GM12878 (cell line): ENCODE measurements at regions not wholly inside any gene's neighbourhood (a gene's known extent, or its start where the extent isn't known, plus 50 kb on each side); places are given as distances from the start of the nearest gene placed in this dataset.

ENCODE experiments used
- ATAC-seq: fragments of 200-7000 bp; cut with Tn5 transposase; 3 replicates; pipeline ENCODE4 v1.9.1; 2020; ENCODE audit warnings: mild to moderate bottlenecking, moderate library complexity
- BruUV-seq: library from RNA; stranded (reverse); fragments of 400-500 nt; replicated peaks from 2 replicates; lab custom pipeline; 2021; lab: Mats Ljungman, UMichigan
- CTCF ChIA-PET: fragments of 300-600 bp; sonication (Branson Sonifier 250); formaldehyde crosslinking; extraction: SDS; loops from one replicate; lab custom pipeline; 2021; ENCODE audit warnings: inconsistent platforms; lab: Yijun Ruan, JAX
- POLR2A ChIA-PET: fragments of 350-600 bp; formaldehyde crosslinking; extraction: SDS; loops from one replicate; lab custom pipeline; 2021; ENCODE audit warnings: inconsistent platforms; lab: Charles Lee
- RAD21 ChIA-PET: fragments of 300-600 bp; sonication (Branson Sonifier 250); formaldehyde crosslinking; loops from one replicate; lab custom pipeline; 2023; ENCODE audit warnings: antibody characterized with exemption; ENCODE audit not compliant: unreplicated experiment; lab: Charles Lee
- SMC1A ChIA-PET: fragments of 300-600 bp; sonication (Branson Sonifier 250); formaldehyde crosslinking; loops from one replicate; lab custom pipeline; 2023; ENCODE audit not compliant: unreplicated experiment, uncharacterized antibody; lab: Charles Lee
- DNase-seq: peaks from one replicate; pipeline ENCODE4 v3.0.0-alpha.2; 2011; ENCODE audit warnings: low read depth, low spot score
- FAIRE-seq: peaks from 3 replicates; lab custom pipeline; 2011; peaks lifted over from hg19 to GRCh38; lab: Jason Lieb, UNC
- H2AFZ ChIP-seq: 2 replicates; pipeline ENCODE4 v1.6.0; 2011; ENCODE audit warnings: low read depth, low read length, control low read depth; ENCODE audit not compliant: control insufficient read depth
- H3K27ac ChIP-seq: 2 replicates; pipeline ENCODE4 v1.5.1; 2011; ENCODE audit warnings: control low read depth; ENCODE audit not compliant: control insufficient read depth, insufficient read depth
- H3K27me3 ChIP-seq, 2 experiments: replicated peaks in 1 of 2; 2 replicates each; pipeline versions ENCODE4 v1.6.0 to v1.6.1; 2011; ENCODE audit warnings: low read length in 1 of 2; ENCODE audit not compliant: control insufficient read depth in 2 of 2, insufficient read depth in 2 of 2
- H3K36me3 ChIP-seq, 2 experiments: 2 replicates each; pipeline ENCODE4 v1.5.1; 2011; ENCODE audit warnings: low read length in 1 of 2; ENCODE audit not compliant: control insufficient read depth in 2 of 2, insufficient read depth in 2 of 2
- H3K4me1 ChIP-seq: 2 replicates; pipeline ENCODE4 v1.6.1; 2011; ENCODE audit warnings: mild to moderate bottlenecking, low read length, moderate library complexity, mixed read lengths; ENCODE audit not compliant: control insufficient read depth, insufficient read depth
- H3K4me2 ChIP-seq: 2 replicates; pipeline ENCODE4 v1.6.0; 2011; ENCODE audit warnings: control low read depth; ENCODE audit not compliant: control insufficient read depth, insufficient read depth
- H3K4me3 ChIP-seq: fragments of 200-600 bp; sonication (generic); 2 replicates; pipeline ENCODE4 v1.5.1; 2016
- H3K79me2 ChIP-seq: 2 replicates; pipeline ENCODE4 v1.6.0; 2011; ENCODE audit warnings: low read length; ENCODE audit not compliant: control insufficient read depth, insufficient read depth
- H3K9ac ChIP-seq: 2 replicates; pipeline ENCODE4 v1.8.0; 2011; ENCODE audit warnings: low read length, control low read depth, mixed read lengths; ENCODE audit not compliant: control insufficient read depth, insufficient read depth
- H3K9me3 ChIP-seq: replicated peaks from 3 replicates; pipeline ENCODE4 v1.5.1; 2011; ENCODE audit warnings: mild to moderate bottlenecking, low read length; ENCODE audit not compliant: control insufficient read depth, insufficient read depth
- H4K20me1 ChIP-seq: 2 replicates; pipeline ENCODE4 v1.6.0; 2011; ENCODE audit not compliant: control insufficient read depth, insufficient read depth
- CBFB ChIP-seq: IDR thresholded peaks from 2 replicates; pipeline ENCODE4 v1.6.1; 2016; ENCODE audit warnings: antibody characterized with exemption, low read depth
- CUX1 ChIP-seq: IDR thresholded peaks from 2 replicates; pipeline ENCODE4 v1.6.1; 2012; ENCODE audit warnings: improper control_type of control experiment, low read depth, low read length; ENCODE audit not compliant: insufficient replicate concordance
- EZH2 ChIP-seq: IDR thresholded peaks from 2 replicates; pipeline ENCODE4 v1.6.1; 2012; ENCODE audit warnings: low read depth, mild to moderate bottlenecking, control low read depth, inconsistent platforms, low read length, borderline replicate concordance; ENCODE audit not compliant: control insufficient read depth
- RAD21 ChIP-seq: IDR thresholded peaks from 2 replicates; pipeline ENCODE4 v1.6.1; 2011; ENCODE audit warnings: mild to moderate bottlenecking, low read depth, low read length, moderate library complexity; ENCODE audit not compliant: insufficient read depth
- RFX5 ChIP-seq: IDR thresholded peaks from 2 replicates; pipeline ENCODE4 v1.6.1; 2011; ENCODE audit warnings: low read depth, low read length, improper control_type of control experiment
- ZNF207 ChIP-seq: fragments of 450-650 bp; IDR thresholded peaks from 2 replicates; pipeline ENCODE4 v1.6.1; 2014; ENCODE audit warnings: antibody characterized with exemption, mild to moderate bottlenecking, borderline replicate concordance
- WGBS: methylation state at CpG from one replicate; pipeline ENCODE4 v1.1.6; 2016; ENCODE audit warnings: low lambda C conversion rate; ENCODE audit not compliant: insufficient replicate concordance, insufficient coverage; ENCODE audit errors: missing lambda C conversion rate; 5-methylcytosine and 5-hydroxymethylcytosine counted together
- in situ Hi-C: fragments of 300-500 bp; cut with MboI; formaldehyde crosslinking; loops from 9 replicates; pipeline ENCODE4 v1.14.3; 2018; ENCODE audit warnings: mixed read lengths
- intact Hi-C: fragments of 100-400 bp; cut with micrococcal nuclease; formaldehyde crosslinking; loops from one replicate; pipeline ENCODE4 v1.14.2; 2022; ENCODE audit not compliant: unreplicated experiment

- Histone ChIP-seq H3K27ac (no peak overlapping the region), H2AFZ (no peak overlapping the region), H3K9me3 (no peaks in the 10 kb centered on the region), H3K9ac (no peak overlapping the region), H4K20me1 (no peaks in the 10 kb centered on the region), H3K4me3 (no peak overlapping the region), H3K36me3 (no peaks in the 10 kb centered on the region), H3K27me3 (no peaks in the 10 kb centered on the region; a peak in 1 of 4 replicates), H3K4me1 (no peaks in the 10 kb centered on the region), H3K4me2 (no peak overlapping the region), H3K79me2 (no peaks in the 10 kb centered on the region)
- no peak for FAIRE-seq
- 29% methylated on average over 11 of the region's 11 CpGs for WGBS
- no peak for ATAC-seq
- POLR2A ChIA-PET = no interaction called here
- SMC1A ChIA-PET = no interaction called here
- DNase-seq = no peak
- BruUV-seq = no TSS peak
- TF ChIP-seq CBFB (no peak), CUX1 (no peak), RAD21 (no peak), RFX5 (no peak), EZH2 (no peak), ZNF207 (no peak)
- CTCF ChIA-PET = no interaction called here
- RAD21 ChIA-PET = no interaction called here
- in situ Hi-C loops = no loop called here
- intact Hi-C loops = loop anchor here (10.0 kb wide), 1 partner anchor 257 kb away; no protein-coding TSS in a partner anchor
Observed at GRCh38 chr20:51961964-51962761, 159.8 kb upstream of the SALL4 start.
